HUES6 (cell line): ENCODE measurements at regions not wholly inside any gene's neighbourhood (a gene's known extent, or its start where the extent isn't known, plus 50 kb on each side); places are given as distances from the start of the nearest gene placed in this dataset.
A peak's percentile ranks its signal among the peaks of the same experiment; 100 is the strongest.

ENCODE experiments used
- H3K27ac ChIP-seq: 2 replicates; pipeline ENCODE4 v1.7.0; 2013; ENCODE audit warnings: low read depth, mild to moderate bottlenecking, low read length, inconsistent platforms
- H3K27me3 ChIP-seq: 2 replicates; pipeline ENCODE4 v1.6.1; 2013; ENCODE audit warnings: low read length; ENCODE audit not compliant: control insufficient read depth, insufficient read depth
- H3K36me3 ChIP-seq: 2 replicates; pipeline ENCODE4 v1.6.1; 2013; ENCODE audit warnings: low read length; ENCODE audit not compliant: control insufficient read depth, insufficient read depth
- H3K4me1 ChIP-seq: 2 replicates; pipeline ENCODE4 v1.6.1; 2013; ENCODE audit warnings: low read length; ENCODE audit not compliant: control insufficient read depth, insufficient read depth
- H3K4me3 ChIP-seq: 2 replicates; pipeline ENCODE4 v1.5.1; 2013; ENCODE audit warnings: low read depth, low read length
- H3K9ac ChIP-seq: one replicate; pipeline ENCODE4 v1.6.1; 2013; ENCODE audit warnings: mild to moderate bottlenecking, low read length
- H3K9me3 ChIP-seq: 2 replicates; pipeline ENCODE4 v1.6.1; 2013; ENCODE audit warnings: low read depth, low read length; ENCODE audit not compliant: control insufficient read depth, insufficient read depth

DNA sequence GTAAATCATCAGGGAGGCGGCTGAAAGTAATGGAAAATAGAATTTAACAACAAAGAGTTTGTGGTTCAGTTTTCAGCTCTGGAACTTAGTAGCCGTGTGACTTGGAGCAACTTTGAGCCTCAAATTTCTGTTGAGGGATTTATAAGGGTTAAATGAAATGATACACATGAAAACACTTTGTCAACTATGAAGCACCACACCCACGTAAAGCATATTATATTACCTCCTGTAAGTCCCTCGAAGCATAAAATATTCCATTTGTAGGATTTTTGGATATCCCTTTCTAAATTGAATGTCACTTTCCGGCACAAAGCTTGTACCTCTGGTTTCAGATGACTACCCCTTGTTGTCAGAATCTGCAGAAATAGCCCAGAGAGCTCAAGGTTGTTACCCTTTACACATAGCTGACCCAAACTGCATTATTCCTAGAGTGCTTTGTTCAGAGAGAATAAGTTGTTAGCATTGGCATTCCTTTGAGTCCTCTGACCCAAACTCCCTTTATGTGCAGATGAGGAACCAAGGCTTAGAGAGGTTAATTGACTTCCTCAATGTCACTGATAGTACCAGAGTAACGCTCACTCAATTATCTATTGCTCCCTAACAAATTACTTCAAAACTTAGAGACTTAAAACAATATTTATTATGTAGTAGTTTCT lies 187.9 kb upstream of the UMPS start:
- no peak overlapping the region for H3K4me3 ChIP-seq
- H3K27ac ChIP-seq, result no peak overlapping the region
- H3K36me3 ChIP-seq, result no peaks in the 10 kb centered on the region
- H3K9ac ChIP-seq, result no peak overlapping the region
- no peaks in the 10 kb centered on the region for H3K9me3 ChIP-seq
- H3K4me1 ChIP-seq, result peaks cover 8% of the 10 kb centered on the region; the same call in 1 of the 2 replicates
- no peaks in the 10 kb centered on the region for H3K27me3 ChIP-seq

DNA sequence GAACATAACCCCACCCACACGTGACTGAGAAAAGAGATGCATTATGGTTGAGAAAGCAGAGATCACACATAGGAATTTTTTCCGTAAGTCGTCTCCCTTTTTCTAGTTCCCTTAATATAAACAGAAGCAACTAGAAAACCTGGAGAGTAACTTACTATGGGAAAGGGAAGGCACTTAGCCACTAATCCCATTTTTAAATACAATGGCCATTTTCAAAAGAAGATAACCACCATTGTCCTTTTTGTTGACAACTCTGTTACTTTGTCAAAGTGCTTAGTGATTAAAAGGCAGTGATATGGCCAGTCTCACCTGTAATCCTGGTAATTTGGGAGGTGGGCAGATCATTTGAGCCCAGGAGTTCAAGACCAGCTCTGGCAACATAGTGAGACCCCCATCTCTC lies 184.4 kb upstream of the UMPS start:
- no peak overlapping the region for H3K4me3 ChIP-seq
- H3K27ac ChIP-seq, result no peak overlapping the region
- peaks cover 6% of the 10 kb centered on the region; the same call in 1 of the 2 replicates for H3K27me3 ChIP-seq
- no peaks in the 10 kb centered on the region for H3K36me3 ChIP-seq
- no peaks in the 10 kb centered on the region for H3K9me3 ChIP-seq
- no peak overlapping the region for H3K9ac ChIP-seq
- peaks cover 8% of the 10 kb centered on the region; the same call in 1 of the 2 replicates for H3K4me1 ChIP-seq

DNA sequence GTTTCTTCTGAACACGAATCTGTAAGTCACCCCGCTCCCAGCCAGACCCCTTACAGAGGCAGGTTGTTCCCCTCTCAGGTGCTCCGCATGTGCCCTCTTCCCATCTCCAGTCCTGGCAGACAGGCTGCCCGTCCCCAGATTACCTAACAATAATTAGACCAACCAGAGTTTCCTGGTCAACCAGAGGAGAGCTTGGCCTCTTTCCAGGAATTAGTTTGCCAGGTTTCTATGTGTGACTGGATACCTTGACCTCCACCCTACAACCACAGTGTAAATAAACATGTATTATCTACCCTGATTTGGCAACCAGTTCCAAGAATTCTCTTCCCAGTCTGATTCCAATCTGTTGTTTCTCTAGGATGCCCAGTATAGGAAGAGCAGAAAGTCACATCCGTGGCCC lies 178.0 kb upstream of the UMPS start:
- peaks cover 6% of the 10 kb centered on the region; the same call in 1 of the 2 replicates for H3K27me3 ChIP-seq

DNA sequence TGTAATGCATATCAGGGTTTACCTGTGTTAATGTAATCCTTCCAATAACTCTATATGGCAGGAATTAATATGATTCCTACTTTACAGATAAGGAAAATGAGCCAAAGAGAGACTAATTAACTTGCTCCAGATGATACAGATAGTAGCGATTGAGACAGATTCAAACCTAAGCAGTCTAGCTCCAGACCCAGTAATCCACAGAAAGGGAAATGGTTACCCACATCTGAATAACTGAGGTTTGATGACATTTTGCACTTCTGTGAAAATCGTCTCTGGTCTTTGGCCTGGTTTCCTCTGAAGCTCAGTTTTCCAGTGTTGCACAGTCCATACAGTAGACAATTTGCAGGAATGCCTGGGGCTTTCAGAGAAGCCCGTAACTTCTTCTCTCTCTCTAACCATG lies 177.1 kb upstream of the UMPS start:
- H3K4me1 ChIP-seq, result peaks cover 9% of the 10 kb centered on the region
- H3K36me3 ChIP-seq, result no peaks in the 10 kb centered on the region
- H3K9ac ChIP-seq, result no peak overlapping the region
- no peak overlapping the region for H3K4me3 ChIP-seq
- H3K9me3 ChIP-seq, result no peaks in the 10 kb centered on the region
- no peak overlapping the region for H3K27ac ChIP-seq
- H3K27me3 ChIP-seq, result peaks cover 6% of the 10 kb centered on the region; the same call in 1 of the 2 replicates

More for the DNA sequence above, 178.0 kb upstream of the UMPS start:
- H3K36me3 ChIP-seq, result no peaks in the 10 kb centered on the region
- H3K4me1 ChIP-seq, result peaks cover under 1% of the 10 kb centered on the region
- no peak overlapping the region for H3K9ac ChIP-seq
- H3K9me3 ChIP-seq, result no peaks in the 10 kb centered on the region
- no peak overlapping the region for H3K27ac ChIP-seq
- H3K4me3 ChIP-seq, result no peak overlapping the region

DNA sequence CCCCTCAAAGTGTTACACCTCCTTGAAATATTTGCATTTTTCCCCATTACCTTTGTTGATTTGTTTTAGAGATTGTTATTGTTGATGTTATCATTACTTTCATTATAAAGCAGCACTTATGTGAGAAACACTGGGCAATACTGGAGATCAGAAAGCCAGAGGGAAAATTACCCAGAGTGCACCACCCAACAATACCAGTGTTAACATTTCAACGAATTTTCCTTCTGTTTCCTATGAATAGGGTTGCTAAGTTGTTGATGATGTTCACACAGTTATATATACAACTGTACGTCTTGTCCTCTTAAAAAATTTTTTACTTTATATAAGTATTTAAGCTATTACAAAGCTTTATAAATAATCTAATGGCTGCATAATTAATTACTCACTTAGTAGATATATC lies 173.6 kb upstream of the UMPS start:
- Histone ChIP-seq H3K27me3 (no peaks in the 10 kb centered on the region), H3K4me1 (peaks cover 20% of the 10 kb centered on the region), H3K9ac (no peak overlapping the region), H3K27ac (no peak overlapping the region), H3K9me3 (no peaks in the 10 kb centered on the region), H3K4me3 (no peak overlapping the region), H3K36me3 (no peaks in the 10 kb centered on the region)

DNA sequence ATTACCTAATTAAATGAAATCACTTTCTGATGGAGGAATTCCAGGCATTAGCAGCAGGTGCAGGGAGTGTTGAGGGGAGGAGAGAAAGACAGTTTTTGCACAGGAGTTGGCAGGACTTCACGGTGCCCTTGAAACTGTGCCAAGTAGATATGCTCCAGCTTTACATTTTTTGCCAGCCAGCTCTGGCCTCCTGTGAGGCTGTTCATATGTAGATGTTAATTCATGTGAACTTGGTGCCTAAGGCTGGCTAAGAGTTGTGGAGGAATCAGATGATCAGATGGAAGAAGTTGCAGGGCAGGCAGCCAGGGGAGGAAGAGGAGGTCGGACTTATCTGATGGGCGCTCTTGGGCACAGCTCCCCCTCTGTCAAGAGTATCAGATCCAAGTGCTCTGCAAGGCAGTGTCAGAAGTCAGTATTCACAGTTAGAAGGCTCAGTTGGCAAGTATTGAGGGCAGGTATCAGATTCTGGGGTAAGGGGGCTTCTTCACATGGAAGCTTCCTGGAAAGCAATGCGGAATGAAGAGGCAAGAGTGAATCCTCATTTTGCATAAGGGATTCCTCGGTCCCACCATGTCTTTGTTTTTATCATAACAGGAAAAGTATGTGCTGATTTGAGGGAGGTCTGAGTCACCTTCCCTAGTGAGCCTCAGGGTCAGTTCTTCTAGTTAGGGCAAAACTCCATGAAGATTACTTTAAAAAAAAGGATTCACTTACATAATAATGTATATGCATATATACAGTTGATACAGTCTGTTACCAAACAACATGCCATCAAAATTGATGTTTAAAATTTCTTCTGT lies 172.6 kb upstream of the UMPS start:
- Histone ChIP-seq H3K4me1 (peaks cover 20% of the 10 kb centered on the region), H3K9ac (no peak overlapping the region), H3K27me3 (no peaks in the 10 kb centered on the region), H3K27ac (no peak overlapping the region), H3K4me3 (no peak overlapping the region), H3K9me3 (no peaks in the 10 kb centered on the region), H3K36me3 (no peaks in the 10 kb centered on the region)

DNA sequence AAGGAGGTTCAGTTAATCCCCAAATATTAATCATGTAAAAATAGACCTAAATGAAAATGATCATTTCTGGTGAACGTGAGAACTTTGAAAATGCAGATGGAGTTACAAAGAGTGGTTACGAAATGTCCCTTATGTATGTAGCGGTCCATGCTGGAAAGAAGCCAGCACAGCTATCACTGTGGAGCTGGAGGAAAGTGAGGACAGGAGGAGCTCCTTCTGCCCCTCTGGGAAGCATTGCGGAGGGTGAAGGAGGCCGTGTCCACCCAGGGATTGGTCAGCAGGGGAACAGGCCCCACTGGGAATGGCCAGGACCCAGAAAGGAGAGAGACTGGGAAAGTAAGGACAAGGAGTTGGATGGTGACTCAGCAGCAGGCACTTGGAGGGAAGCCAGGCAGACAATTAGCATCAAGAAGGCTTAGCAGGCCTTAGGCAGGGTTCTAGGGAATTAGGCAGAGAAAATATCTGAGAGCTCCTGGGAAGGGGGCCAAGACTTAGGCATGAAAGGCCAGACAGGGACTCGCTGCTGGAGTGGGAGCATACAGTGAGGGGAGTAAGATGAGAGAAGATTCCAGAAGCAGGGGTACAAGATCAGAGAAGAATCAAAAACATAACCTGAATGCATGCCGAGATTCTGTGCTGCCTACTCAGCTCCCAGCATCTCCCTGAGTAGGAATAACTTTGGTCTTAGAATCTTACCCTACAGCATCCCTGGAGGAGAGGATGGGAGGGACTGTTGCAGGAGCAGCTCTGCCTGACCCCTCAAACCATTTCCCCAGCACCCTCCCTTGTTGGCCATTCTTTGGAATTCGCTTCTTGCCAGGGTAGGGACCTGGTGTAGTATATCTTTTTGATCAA lies 171.0 kb upstream of the UMPS start:
- H3K4me3 ChIP-seq, result no peak overlapping the region

DNA sequence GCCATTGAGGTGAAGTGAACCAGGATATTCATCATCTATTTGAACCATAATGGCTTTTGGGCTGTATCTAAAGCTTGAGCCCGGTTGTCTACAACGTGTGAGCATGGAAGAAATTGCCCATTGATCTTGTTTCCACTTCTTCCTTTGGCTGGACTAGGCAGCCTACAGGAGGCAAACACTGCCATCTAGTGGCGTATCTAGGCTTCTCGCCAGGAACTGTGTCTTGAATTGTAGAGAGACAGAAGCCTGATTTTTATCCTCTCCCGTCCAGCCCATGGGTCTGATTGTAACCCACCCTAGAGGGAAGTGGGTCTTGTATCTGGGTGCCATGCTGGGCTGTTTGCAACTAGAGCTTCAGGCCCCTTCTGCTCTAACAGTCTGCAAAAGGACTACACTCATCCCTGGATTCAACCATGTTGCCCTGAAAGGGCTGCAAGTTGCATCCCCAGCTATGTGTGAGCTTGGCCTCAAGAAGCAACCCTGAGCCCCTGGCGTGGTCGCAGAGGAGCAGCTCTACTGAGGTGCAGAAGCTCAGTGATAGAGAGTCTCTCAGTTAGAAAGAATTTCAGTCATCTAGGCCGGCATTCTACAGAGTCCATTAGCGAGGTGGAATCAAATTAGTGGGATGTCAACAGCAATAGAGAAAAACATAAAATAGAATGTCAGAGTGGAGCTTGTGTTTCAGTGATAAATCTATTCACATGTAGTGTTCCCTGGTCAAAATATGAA lies 170.2 kb upstream of the UMPS start:
- no peak overlapping the region for H3K27ac ChIP-seq
- H3K4me1 ChIP-seq, result peaks cover 20% of the 10 kb centered on the region

More for the DNA sequence above, 171.0 kb upstream of the UMPS start:
- Histone ChIP-seq H3K27me3 (no peaks in the 10 kb centered on the region), H3K4me1 (peaks cover 20% of the 10 kb centered on the region), H3K27ac (no peak overlapping the region), H3K36me3 (no peaks in the 10 kb centered on the region), H3K9ac (peak overlapping the region; percentile 9), H3K9me3 (no peaks in the 10 kb centered on the region)

DNA sequence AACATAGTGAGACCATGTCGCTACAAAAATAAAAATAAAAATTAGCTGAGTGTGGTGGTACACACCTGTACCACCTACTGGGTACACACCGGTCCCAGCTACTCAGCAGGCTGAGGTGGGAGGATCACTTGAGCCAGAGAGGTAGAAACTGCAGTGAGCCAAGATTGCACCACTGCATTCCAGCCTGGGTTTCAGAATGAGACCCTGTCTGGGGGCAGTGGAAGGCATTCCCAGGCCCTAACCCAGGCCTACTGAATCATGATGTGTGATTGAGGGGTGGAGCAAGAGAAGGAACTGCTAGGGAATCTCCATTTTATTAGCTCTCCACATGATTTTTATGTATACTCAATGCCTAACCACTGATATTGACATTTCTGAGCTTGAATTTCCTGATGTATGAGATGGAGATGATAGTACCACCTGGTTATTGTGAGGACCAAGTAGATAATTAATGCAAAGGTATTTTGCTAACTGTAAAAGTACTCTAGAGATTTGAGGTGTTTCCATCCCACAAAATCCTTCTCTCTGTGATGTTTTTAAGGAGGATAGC lies 169.5 kb upstream of the UMPS start:
- no peak overlapping the region for H3K27ac ChIP-seq
- H3K4me3 ChIP-seq, result no peak overlapping the region
- H3K36me3 ChIP-seq, result no peaks in the 10 kb centered on the region
- H3K9me3 ChIP-seq, result no peaks in the 10 kb centered on the region
- H3K4me1 ChIP-seq, result peaks cover 27% of the 10 kb centered on the region
- H3K9ac ChIP-seq, result no peak overlapping the region
- peaks cover 5% of the 10 kb centered on the region; the same call in 1 of the 2 replicates for H3K27me3 ChIP-seq

More for the DNA sequence above, 170.2 kb upstream of the UMPS start:
- Histone ChIP-seq H3K36me3 (no peaks in the 10 kb centered on the region), H3K9ac (no peak overlapping the region), H3K9me3 (no peaks in the 10 kb centered on the region), H3K4me3 (no peak overlapping the region), H3K27me3 (no peaks in the 10 kb centered on the region)

DNA sequence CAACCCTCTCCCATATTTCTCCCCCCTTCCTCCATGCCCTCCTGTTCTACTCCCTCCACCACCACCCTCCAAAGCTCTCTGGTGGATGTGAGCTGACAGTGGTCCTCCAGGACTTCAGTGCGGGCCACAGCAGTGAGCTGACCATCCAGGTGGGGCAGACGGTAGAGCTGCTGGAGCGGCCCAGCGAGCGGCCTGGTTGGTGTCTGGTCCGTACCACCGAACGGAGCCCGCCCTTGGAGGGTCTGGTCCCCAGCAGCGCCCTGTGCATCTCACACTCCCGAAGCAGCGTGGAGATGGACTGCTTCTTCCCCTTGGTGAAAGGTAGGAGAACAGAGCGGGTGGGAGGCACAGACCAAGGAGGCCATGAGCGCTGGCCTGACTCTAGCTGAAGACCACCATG lies 167.5 kb upstream of the UMPS start:
- H3K36me3 ChIP-seq, result no peaks in the 10 kb centered on the region
- no peak overlapping the region for H3K4me3 ChIP-seq
- no peak overlapping the region for H3K9ac ChIP-seq
- no peak overlapping the region for H3K27ac ChIP-seq
- peaks cover 21% of the 10 kb centered on the region for H3K4me1 ChIP-seq
- H3K27me3 ChIP-seq, result peaks cover 5% of the 10 kb centered on the region; the same call in 1 of the 2 replicates
- H3K9me3 ChIP-seq, result no peaks in the 10 kb centered on the region
